GM10248 (cell line): ENCODE measurements at regions not wholly inside any gene's neighbourhood (a gene's known extent, or its start where the extent isn't known, plus 50 kb on each side); places are given as distances from the start of the nearest gene placed in this dataset.

ENCODE experiments used
- CTCF ChIA-PET: fragments of 300-600 bp; sonication (Branson Sonifier 250); formaldehyde crosslinking; extraction: SDS; loops from one replicate; lab custom pipeline; 2021; ENCODE audit warnings: antibody characterized with exemption; lab: Yijun Ruan, JAX
- POLR2A ChIA-PET: fragments of 350-650 bp; sonication (Branson Sonifier 250); formaldehyde crosslinking; extraction: SDS; loops from one replicate; lab custom pipeline; 2020; ENCODE audit warnings: antibody characterized with exemption; lab: Yijun Ruan, JAX
- DNase-seq: peaks from one replicate; pipeline ENCODE4 v3.0.0; 2012; ENCODE audit errors: extremely low spot score
- CTCF ChIP-seq: IDR thresholded peaks from 2 replicates; pipeline ENCODE4 v1.5.1; 2012; ENCODE audit warnings: mild to moderate bottlenecking, low read depth; ENCODE audit errors: extremely low read depth, missing control alignments, control extremely low read depth

GRCh38 chr6:166739976-166740318 lies 112.9 kb upstream of the RPS6KA2 start:
- no peak for TF ChIP-seq CTCF
- POLR2A ChIA-PET: no interaction called here
- CTCF ChIA-PET: no interaction called here
- no peak for DNase-seq

DNA sequence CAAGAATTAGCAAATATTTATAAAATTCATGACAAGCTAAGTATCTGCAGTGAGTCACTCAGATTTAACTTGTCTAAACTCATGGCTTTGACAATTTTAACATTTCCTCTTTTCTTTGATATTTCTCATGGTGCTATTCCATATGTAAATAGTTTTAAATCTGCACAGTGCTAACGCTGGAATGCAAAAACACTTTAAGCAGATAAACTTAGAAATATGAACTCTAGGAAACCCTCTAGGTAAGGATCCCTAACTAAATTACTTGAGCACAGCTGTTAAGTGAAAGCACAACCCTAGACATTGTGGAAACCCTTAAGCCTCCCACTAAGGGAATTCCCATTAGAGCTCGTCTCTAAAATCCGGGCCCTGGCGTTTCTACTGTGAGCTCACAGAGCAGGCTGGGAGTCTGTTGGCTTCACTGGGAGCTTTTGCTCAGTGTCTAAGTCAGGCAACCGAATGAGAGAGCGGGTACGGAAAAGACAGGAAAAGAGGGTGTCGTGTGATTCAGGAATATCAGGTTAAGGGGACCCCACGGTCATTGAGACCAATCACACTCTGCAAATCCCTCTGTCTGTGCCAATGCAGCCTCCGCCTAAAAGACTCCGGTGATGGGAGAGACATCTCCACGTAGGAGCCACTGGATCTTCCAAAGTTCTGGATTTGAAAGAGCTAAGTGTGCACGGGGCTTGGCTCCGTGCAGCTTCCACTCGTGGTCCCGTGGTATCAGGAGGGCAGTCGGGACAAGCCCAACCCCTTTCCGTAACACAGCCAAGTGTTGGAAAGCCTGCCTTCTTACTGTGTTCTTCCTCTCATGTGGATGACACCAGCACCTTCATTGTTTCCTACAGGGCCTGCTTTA lies 112.3 kb upstream of the RPS6KA2 start:
- TF ChIP-seq CTCF: no peak
- ChIA-PET CTCF (no interaction called here), POLR2A (no interaction called here)
- DNase-seq: no peak

- no peak for TF ChIP-seq CTCF
- DNase-seq: no peak
- POLR2A ChIA-PET: no interaction called here
- CTCF ChIA-PET: no interaction called here
Measured at GRCh38 chr6:166738386-166739116, 111.5 kb upstream of the RPS6KA2 start.

DNA sequence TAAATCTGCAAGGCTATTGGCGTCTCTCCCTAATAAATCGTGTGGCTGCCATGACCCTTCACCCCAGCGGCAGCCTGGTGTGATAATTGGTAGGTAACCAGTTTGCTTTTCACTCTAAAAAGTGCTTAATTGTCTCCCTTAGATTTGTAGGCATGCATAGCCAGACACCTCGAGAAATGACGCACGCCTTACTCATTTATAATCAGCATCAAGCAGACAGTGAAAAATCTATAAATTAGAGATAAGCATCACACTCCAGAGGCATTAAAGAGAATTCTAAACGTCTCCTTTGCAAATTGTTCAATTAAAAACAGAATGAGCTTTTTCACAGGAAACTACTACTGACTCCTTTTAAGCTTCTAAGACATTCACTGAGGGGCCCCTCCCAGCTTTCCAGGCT lies 110.2 kb upstream of the RPS6KA2 start:
- ChIA-PET CTCF (no interaction called here), POLR2A (no interaction called here)
- DNase-seq: no peak
- TF ChIP-seq CTCF: no peak

DNA sequence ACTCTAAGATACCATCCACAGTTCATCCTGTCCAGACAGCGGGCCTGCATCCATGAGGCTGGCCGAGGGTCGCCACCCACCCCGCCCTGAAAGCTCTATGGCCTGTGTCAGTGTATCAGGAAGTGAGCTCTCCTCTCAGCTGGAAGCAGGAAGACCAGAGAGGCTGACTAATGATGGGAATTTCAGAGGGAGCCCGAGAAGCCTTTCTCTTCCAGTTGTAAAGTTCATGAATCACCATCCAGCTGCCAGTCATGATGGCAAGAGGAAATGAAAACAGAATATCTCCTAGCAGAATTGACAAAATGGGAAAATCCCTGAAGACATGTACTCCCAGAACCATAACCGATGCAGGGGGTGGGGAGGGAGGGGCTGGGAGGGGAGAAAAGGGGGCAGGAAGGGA lies 109.6 kb upstream of the RPS6KA2 start:
- ChIA-PET CTCF (no interaction called here), POLR2A (no interaction called here)
- TF ChIP-seq CTCF: no peak
- no peak for DNase-seq

GRCh38 chr6:166733900-166734299 lies 106.8 kb upstream of the RPS6KA2 start:
- ChIA-PET CTCF (no interaction called here), POLR2A (no interaction called here)
- no peak for TF ChIP-seq CTCF
- DNase-seq: no peak
